Ovary (tissue), 7 donors: ENCODE measurements at regions not wholly inside any gene's neighbourhood (a gene's known extent, or its start where the extent isn't known, plus 50 kb on each side); places are given as distances from the start of the nearest gene placed in this dataset.

Experiments
- DNase-seq, 5 donors: peaks; one replicate each; pipeline ENCODE4 v3.0.0-alpha.2; 2019 to 2020
- H3K27ac ChIP-seq, 2 donors: fragments of 200-600 bp; one replicate each; pipeline versions ENCODE4 v1.5.1 to v1.8.0; 2019 to 2022
- H3K27me3 ChIP-seq: fragments of 200-600 bp; one replicate; pipeline ENCODE4 v1.8.0; 2022
- H3K36me3 ChIP-seq: fragments of 200-600 bp; sonication (generic); one replicate; pipeline ENCODE4 v1.5.1; 2019
- H3K4me1 ChIP-seq: one replicate; pipeline ENCODE4 v1.8.1; 2013; ENCODE audit warnings: mild to moderate bottlenecking, moderate library complexity; ENCODE audit not compliant: insufficient read depth
- H3K4me3 ChIP-seq: fragments of 200-600 bp; sonication (generic); one replicate; pipeline ENCODE4 v1.5.1; 2017
- H3K9me3 ChIP-seq, 2 donors: fragments of 200-600 bp in 1 of 2; sonication (generic) in 1 of 2; one replicate each; pipeline versions ENCODE4 v1.5.1 to v1.8.1; 2013 to 2019; ENCODE audit warnings: mild to moderate bottlenecking in 1 of 2, moderate library complexity in 1 of 2
- EP300 ChIP-seq: sonication (generic); formaldehyde crosslinking; IDR thresholded peaks from one replicate; pipeline ENCODE4 v1.6.1; 2017; ENCODE audit warnings: antibody characterized with exemption
- POLR2A ChIP-seq: fragments of 450-650 bp; IDR thresholded peaks from one replicate; pipeline ENCODE4 v1.6.1; 2017; ENCODE audit warnings: antibody characterized with exemption, mild to moderate bottlenecking, moderate library complexity
- WGBS, 3 donors: extraction: QIAGEN DNeasy Blood & Tissue Kit in 1 of 3; methylation state at CpG; one replicate each; pipeline versions ENCODE4 v1.1.5 to v1.1.7; 2013 to 2017; 5-methylcytosine and 5-hydroxymethylcytosine counted together
- intact Hi-C, 4 donors: fragments of 100-400 bp; cut with DNase I; formaldehyde crosslinking; loops; one replicate each; pipeline versions ENCODE4 v1.11.0 to v1.15.1; 2022 to 2023
- TF ChIP-seq, protein P1 (sequence below), 3 donors: fragments of 450-650 bp in 2 of 3; fragments of 200-600 bp in 1 of 3; IDR thresholded peaks; one replicate each; pipeline versions ENCODE4 v1.5.1 to v1.8.0; 2016 to 2022; ENCODE audit warnings: antibody characterized with exemption in 3 of 3, mild to moderate bottlenecking in 1 of 3
- donor health status: DM: no; HTN: no; CAD: no; lungs with moderate emphysema.
- donor health status: DM: no; HTN: no; CAD: no.
- donor health status: Bipolar disorder and iron deficiency.
- donor health status: DM: no; HTN: no; CAD: no.
- donor health status: DM: yes; HTN: yes; CAD: no.

GRCh38 chr6:40695750-40696415 is 108.7 kb upstream of the LRFN2 start:
- no peaks in the 10 kb centered on the region for H3K27me3 ChIP-seq
- intact Hi-C loops, result no loop called here
- no peaks in the 10 kb centered on the region for H3K9me3 ChIP-seq
- TF ChIP-seq EP300, result no peak
- no peak for TF ChIP-seq POLR2A
- TF ChIP-seq, protein P1, sequence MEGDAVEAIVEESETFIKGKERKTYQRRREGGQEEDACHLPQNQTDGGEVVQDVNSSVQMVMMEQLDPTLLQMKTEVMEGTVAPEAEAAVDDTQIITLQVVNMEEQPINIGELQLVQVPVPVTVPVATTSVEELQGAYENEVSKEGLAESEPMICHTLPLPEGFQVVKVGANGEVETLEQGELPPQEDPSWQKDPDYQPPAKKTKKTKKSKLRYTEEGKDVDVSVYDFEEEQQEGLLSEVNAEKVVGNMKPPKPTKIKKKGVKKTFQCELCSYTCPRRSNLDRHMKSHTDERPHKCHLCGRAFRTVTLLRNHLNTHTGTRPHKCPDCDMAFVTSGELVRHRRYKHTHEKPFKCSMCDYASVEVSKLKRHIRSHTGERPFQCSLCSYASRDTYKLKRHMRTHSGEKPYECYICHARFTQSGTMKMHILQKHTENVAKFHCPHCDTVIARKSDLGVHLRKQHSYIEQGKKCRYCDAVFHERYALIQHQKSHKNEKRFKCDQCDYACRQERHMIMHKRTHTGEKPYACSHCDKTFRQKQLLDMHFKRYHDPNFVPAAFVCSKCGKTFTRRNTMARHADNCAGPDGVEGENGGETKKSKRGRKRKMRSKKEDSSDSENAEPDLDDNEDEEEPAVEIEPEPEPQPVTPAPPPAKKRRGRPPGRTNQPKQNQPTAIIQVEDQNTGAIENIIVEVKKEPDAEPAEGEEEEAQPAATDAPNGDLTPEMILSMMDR (IDR thresholded peaks at IDR 0.05), result no peak
- DNase-seq, result no peak
- H3K27ac ChIP-seq, result no peak overlapping the region
- WGBS, 3 donors, result 80 to 89% (median 80%) methylated on average over 8 of the region's 8 CpGs
- no peak overlapping the region for H3K4me3 ChIP-seq
- H3K36me3 ChIP-seq, result no peaks in the 10 kb centered on the region
- no peaks in the 10 kb centered on the region for H3K4me1 ChIP-seq

- no peaks in the 10 kb centered on the region for H3K27me3 ChIP-seq
- H3K36me3 ChIP-seq, result no peaks in the 10 kb centered on the region
- no peak for TF ChIP-seq EP300
- no peak for TF ChIP-seq POLR2A
- TF ChIP-seq, protein P1 (IDR thresholded peaks at IDR 0.05), result no peak
- no peak overlapping the region for H3K27ac ChIP-seq
- no peaks in the 10 kb centered on the region for H3K4me1 ChIP-seq
- no peak for DNase-seq
- H3K4me3 ChIP-seq, result no peak overlapping the region
- intact Hi-C loops, result no loop called here
- WGBS, 3 donors, result 4 to 29% (median 8%) methylated on average over 2 of the region's 2 CpGs
- H3K9me3 ChIP-seq, result no peaks in the 10 kb centered on the region
These were observed 108.0 kb upstream of the LRFN2 start for GRCh38 chr6:40695114-40695513.

GRCh38 chr6:40693768-40694167 is 106.6 kb upstream of the LRFN2 start:
- intact Hi-C loops, result no loop called here

GRCh38 chr6:40692337-40692736 is 105.2 kb upstream of the LRFN2 start:
- Histone ChIP-seq H3K4me1 (no peaks in the 10 kb centered on the region), H3K27ac (no peak overlapping the region), H3K9me3 (no peaks in the 10 kb centered on the region), H3K36me3 (no peaks in the 10 kb centered on the region), H3K4me3 (no peak overlapping the region), H3K27me3 (no peaks in the 10 kb centered on the region)
- no peak for DNase-seq
- TF ChIP-seq, protein P1 (IDR thresholded peaks at IDR 0.05), result no peak
- TF ChIP-seq POLR2A, result no peak
- TF ChIP-seq EP300, result no peak
- 86 to 93% (median 90%) methylated on average over 2 of the region's 2 CpGs for WGBS, 3 donors
- intact Hi-C loops, result no loop called here

More at GRCh38 chr6:40693768-40694167, 106.6 kb upstream of the LRFN2 start:
- Histone ChIP-seq H3K36me3 (no peaks in the 10 kb centered on the region), H3K27me3 (no peaks in the 10 kb centered on the region), H3K9me3 (no peaks in the 10 kb centered on the region), H3K4me3 (no peak overlapping the region), H3K27ac (no peak overlapping the region), H3K4me1 (no peaks in the 10 kb centered on the region)
- 87 to 93% (median 89%) methylated on average over 3 of the region's 3 CpGs for WGBS, 3 donors
- no peak for TF ChIP-seq POLR2A
- no peak for TF ChIP-seq EP300
- TF ChIP-seq, protein P1 (IDR thresholded peaks at IDR 0.05), result no peak
- no peak for DNase-seq
